OCI-LY1 (cell line): ENCODE measurements at regions not wholly inside any gene's neighbourhood (a gene's known extent, or its start where the extent isn't known, plus 50 kb on each side); places are given as distances from the start of the nearest gene placed in this dataset.

ENCODE experiments used
- H2AFZ ChIP-seq: fragments of 200-600 bp; sonication (generic), shearing (Covaris generic); 2 replicates; pipeline ENCODE4 v1.6.0; 2014; ENCODE audit warnings: antibody characterized with exemption, mild to moderate bottlenecking, low read length
- H3F3A ChIP-seq: fragments of 200-600 bp; sonication (generic), shearing (Covaris generic); 2 replicates; pipeline ENCODE4 v1.6.0; 2014; ENCODE audit warnings: mild to moderate bottlenecking, antibody characterized with exemption, low read length, moderate library complexity; ENCODE audit not compliant: insufficient read depth
- H3K27ac ChIP-seq: fragments of 200-600 bp; sonication (generic); 2 replicates; pipeline ENCODE4 v1.5.1; 2014; ENCODE audit warnings: low read length, mixed run types, mild to moderate bottlenecking, low read depth; ENCODE audit not compliant: poor library complexity, severe bottlenecking
- H3K27me3 ChIP-seq: fragments of 200-600 bp; sonication (generic); 2 replicates; pipeline ENCODE4 v1.6.0; 2014; ENCODE audit warnings: antibody characterized with exemption, mild to moderate bottlenecking, low read length, moderate library complexity; ENCODE audit not compliant: insufficient read depth
- H3K36me3 ChIP-seq: fragments of 200-600 bp; sonication (generic); 2 replicates; pipeline ENCODE4 v1.6.1; 2014; ENCODE audit warnings: mild to moderate bottlenecking, antibody characterized with exemption, low read length, moderate library complexity, mixed read lengths; ENCODE audit not compliant: insufficient read depth
- H3K4me1 ChIP-seq: fragments of 200-600 bp; sonication (generic); 2 replicates; pipeline ENCODE4 v1.5.1; 2014; ENCODE audit warnings: mild to moderate bottlenecking, low read length, moderate library complexity; ENCODE audit not compliant: insufficient read depth, severe bottlenecking
- H3K4me2 ChIP-seq: fragments of 200-600 bp; sonication (generic), shearing (Covaris generic); 2 replicates; pipeline ENCODE4 v1.6.1; 2014; ENCODE audit warnings: low read length
- H3K4me3 ChIP-seq: fragments of 200-600 bp; sonication (generic); 2 replicates; pipeline ENCODE4 v1.5.1; 2014; ENCODE audit warnings: low read length, low read depth, mild to moderate bottlenecking, mixed read lengths; ENCODE audit not compliant: poor library complexity, severe bottlenecking
- H3K79me2 ChIP-seq: fragments of 200-600 bp; shearing (Covaris generic); 2 replicates; pipeline ENCODE4 v1.6.1; 2016; ENCODE audit warnings: mixed run types, low read length, mixed read lengths; ENCODE audit not compliant: insufficient read depth
- H3K9ac ChIP-seq: fragments of 200-600 bp; sonication (generic), shearing (Covaris generic); 2 replicates; pipeline ENCODE4 v1.6.1; 2014; ENCODE audit warnings: mild to moderate bottlenecking, low read length, mixed read lengths
- H3K9me2 ChIP-seq: fragments of 200-600 bp; sonication (generic), shearing (Covaris generic); 2 replicates; pipeline ENCODE4 v1.6.1; 2014; ENCODE audit warnings: low read depth, mild to moderate bottlenecking, low read length, mixed read lengths
- H3K9me3 ChIP-seq: fragments of 200-600 bp; shearing (Covaris generic); 2 replicates; pipeline ENCODE4 v1.6.1; 2014; ENCODE audit warnings: low read length, mixed read lengths
- H4K20me1 ChIP-seq: fragments of 200-600 bp; sonication (generic), shearing (Covaris generic); 2 replicates; pipeline ENCODE4 v1.6.0; 2016; ENCODE audit warnings: mild to moderate bottlenecking, low read length; ENCODE audit not compliant: insufficient read depth
- CTCF ChIP-seq: fragments of 200-600 bp; sonication (generic), shearing (Covaris generic); IDR thresholded peaks from 2 replicates; pipeline ENCODE4 v1.5.1; 2017; ENCODE audit warnings: mild to moderate bottlenecking, antibody characterized with exemption, low read length, moderate library complexity, mixed read lengths
- EZH2 ChIP-seq: fragments of 200-600 bp; sonication (generic), shearing (Covaris generic); IDR thresholded peaks from 2 replicates; pipeline ENCODE4 v1.8.0; 2017; ENCODE audit warnings: borderline replicate concordance, mixed run types, mild to moderate bottlenecking, antibody characterized with exemption, low read length, moderate library complexity, mixed read lengths

- Histone ChIP-seq H3K79me2 (no peaks in the 10 kb centered on the region), H3K4me1 (no peaks in the 10 kb centered on the region), H3F3A (no peaks in the 10 kb centered on the region), H4K20me1 (no peaks in the 10 kb centered on the region), H2AFZ (no peak overlapping the region), H3K9me3 (no peaks in the 10 kb centered on the region), H3K4me2 (no peak overlapping the region), H3K27me3 (no peaks in the 10 kb centered on the region), H3K9me2 (no peaks in the 10 kb centered on the region), H3K4me3 (no peak overlapping the region), H3K36me3 (no peaks in the 10 kb centered on the region), H3K9ac (no peak overlapping the region), H3K27ac (no peak overlapping the region)
- no peak for TF ChIP-seq EZH2
- TF ChIP-seq CTCF: no peak
Measured at GRCh38 chr3:65035246-65035645, 347.4 kb upstream of the ADAMTS9 start.

- TF ChIP-seq CTCF: no peak
- TF ChIP-seq EZH2: no peak
Measured at GRCh38 chr3:65033576-65033975, 345.8 kb upstream of the ADAMTS9 start.

GRCh38 chr3:65030847-65031463, 343.2 kb upstream of the ADAMTS9 start:
- H3K27ac ChIP-seq: no peak overlapping the region
- no peaks in the 10 kb centered on the region for H3K36me3 ChIP-seq
- no peak overlapping the region for H3K9ac ChIP-seq
- no peaks in the 10 kb centered on the region for H3K27me3 ChIP-seq
- H4K20me1 ChIP-seq: no peaks in the 10 kb centered on the region
- H2AFZ ChIP-seq: no peak overlapping the region
- H3K4me2 ChIP-seq: no peak overlapping the region
- TF ChIP-seq EZH2: no peak
- no peak for TF ChIP-seq CTCF
- H3F3A ChIP-seq: no peaks in the 10 kb centered on the region
- no peaks in the 10 kb centered on the region for H3K9me2 ChIP-seq
- H3K79me2 ChIP-seq: no peaks in the 10 kb centered on the region
- H3K9me3 ChIP-seq: no peaks in the 10 kb centered on the region
- no peak overlapping the region for H3K4me3 ChIP-seq
- no peaks in the 10 kb centered on the region for H3K4me1 ChIP-seq

More at GRCh38 chr3:65033576-65033975, 345.8 kb upstream of the ADAMTS9 start:
- H3F3A ChIP-seq: no peaks in the 10 kb centered on the region
- no peak overlapping the region for H3K9ac ChIP-seq
- no peaks in the 10 kb centered on the region for H3K79me2 ChIP-seq
- no peaks in the 10 kb centered on the region for H3K9me2 ChIP-seq
- no peak overlapping the region for H3K27ac ChIP-seq
- H3K27me3 ChIP-seq: no peaks in the 10 kb centered on the region
- H3K36me3 ChIP-seq: no peaks in the 10 kb centered on the region
- no peaks in the 10 kb centered on the region for H4K20me1 ChIP-seq
- no peaks in the 10 kb centered on the region for H3K9me3 ChIP-seq
- no peak overlapping the region for H3K4me2 ChIP-seq
- no peaks in the 10 kb centered on the region for H3K4me1 ChIP-seq
- no peak overlapping the region for H2AFZ ChIP-seq
- no peak overlapping the region for H3K4me3 ChIP-seq
